NCI-H524 treated with DMSO at 0.1 percent for 48 hours (cell line): ENCODE measurements at regions not wholly inside any gene's neighbourhood (a gene's known extent, or its start where the extent isn't known, plus 50 kb on each side); places are given as distances from the start of the nearest gene placed in this dataset.

Experiments used
- DNase-seq: peaks from one replicate; lab custom pipeline; 2025; lab: John Stamatoyannopoulos, UW

DNA sequence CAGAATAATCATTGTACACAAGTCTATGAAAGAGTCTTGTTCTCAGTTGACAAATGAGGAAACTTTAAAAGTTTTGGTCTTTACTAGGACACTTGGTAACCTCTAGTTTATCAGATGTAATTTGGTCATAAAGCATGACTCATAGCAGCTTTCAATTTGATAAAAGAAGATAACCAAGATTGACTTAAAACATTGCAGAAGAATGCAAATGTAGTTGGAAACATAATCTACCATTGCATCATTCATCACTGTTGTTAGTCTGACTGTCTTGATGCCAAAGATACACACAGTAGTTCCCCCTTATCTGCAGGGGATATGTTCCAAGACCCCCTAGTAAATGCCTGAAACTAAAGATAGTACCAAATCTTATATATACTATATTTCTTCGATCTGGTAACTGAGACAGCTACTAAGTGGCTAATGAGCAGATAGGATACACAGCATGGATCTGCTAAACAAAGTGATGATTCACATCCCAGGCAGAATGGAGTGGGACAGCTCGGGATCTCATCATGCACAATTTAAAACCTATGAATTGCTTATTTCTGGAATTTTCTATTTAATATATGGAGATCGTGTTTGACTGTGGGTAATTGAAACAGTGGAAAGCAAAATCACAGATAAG, 131.4 kb upstream of the CCDC68 start:
- DNase-seq = no peak

- no peak for DNase-seq
Observed at GRCh38 chr18:55089610-55090009, 130.3 kb upstream of the CCDC68 start.

GRCh38 chr18:55088561-55088960, 129.3 kb upstream of the CCDC68 start:
- DNase-seq = no peak

DNA sequence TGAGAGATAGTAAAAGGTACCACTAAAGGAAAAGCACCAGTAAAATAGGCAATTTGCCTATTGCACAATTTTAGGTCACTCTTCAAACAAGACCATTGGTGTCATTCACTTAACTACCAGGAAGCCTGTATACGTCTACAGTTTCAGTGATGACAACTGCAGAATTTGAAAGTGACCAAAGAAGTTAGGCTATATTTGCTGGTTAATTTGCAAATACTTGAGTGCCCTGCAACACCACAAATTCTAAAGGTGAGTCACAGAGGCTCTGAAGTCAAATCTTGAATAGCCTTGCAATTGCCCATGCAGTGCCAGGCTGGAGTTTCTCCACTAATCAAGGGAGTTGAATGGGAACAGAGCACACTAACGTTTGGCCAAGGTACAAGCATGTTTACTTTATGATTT, 128.7 kb upstream of the CCDC68 start:
- DNase-seq = no peak

GRCh38 chr18:55086906-55087305, 127.6 kb upstream of the CCDC68 start:
- no peak for DNase-seq

- no peak for DNase-seq
Observed at GRCh38 chr18:55085557-55086285, 126.5 kb upstream of the CCDC68 start.

- DNase-seq = no peak
Observed at GRCh38 chr18:55084550-55084949, 125.3 kb upstream of the CCDC68 start.

DNA sequence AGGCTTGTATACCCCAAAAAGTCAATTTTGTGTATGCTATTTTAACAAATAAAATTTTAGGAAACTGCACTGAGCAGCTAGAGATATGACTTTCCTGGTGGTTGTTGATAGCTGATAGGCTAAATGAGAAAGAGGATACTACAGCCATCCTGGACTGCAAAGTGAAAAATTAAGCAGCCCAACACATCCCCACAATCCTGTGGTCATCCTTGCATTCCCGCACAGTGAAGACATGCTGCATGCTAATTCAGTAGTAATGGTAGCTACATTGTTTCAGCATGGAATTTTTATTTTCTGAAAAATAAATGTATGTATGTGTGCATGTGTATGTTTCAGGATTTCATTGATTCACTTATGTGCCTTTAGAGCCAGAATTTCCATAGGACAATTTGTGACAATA, 124.2 kb upstream of the CCDC68 start:
- no peak for DNase-seq

DNA sequence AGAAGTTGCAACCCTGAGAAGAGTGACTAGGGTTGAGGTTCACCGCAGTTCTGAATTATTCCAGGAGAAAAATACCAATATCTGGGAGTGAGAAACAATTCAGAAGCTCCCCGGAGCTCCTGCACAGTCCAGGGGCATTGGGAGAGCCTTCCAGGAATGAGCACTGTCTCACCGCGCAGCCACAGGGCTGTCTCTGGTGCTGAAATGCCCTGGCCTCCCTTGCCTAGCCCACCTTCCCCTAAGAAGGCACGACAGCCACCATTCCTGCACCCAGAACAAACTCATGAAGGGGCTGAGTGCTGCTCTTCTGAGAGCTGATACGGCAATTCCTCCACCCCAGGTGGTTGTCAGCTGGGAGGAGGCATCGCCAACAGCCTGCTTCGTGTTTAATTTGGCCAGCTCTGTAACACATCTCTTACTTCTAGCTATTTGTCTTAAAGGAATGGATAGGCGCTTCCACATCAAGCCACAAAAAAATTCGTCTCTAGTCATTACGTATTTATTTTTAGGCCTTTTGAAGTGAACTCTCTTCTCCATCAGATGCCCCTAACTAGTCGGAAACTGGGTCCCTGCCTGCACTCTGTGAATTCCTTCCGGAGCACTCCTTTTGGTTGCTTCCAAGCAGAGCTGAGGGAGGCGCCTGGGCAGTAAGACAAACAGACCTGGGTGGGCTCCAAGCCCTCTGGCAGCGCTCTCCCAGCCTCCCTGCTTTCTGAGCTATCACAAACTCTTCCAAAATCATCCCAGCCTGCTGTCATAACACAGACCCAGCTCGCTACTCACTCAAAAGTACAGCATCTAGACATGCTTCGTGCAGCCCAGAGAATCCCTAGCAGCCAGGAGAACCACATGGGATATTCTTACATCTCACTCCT, 120.5 kb upstream of the CCDC68 start:
- DNase-seq = no peak

GRCh38 chr18:55079067-55079466, 119.8 kb upstream of the CCDC68 start:
- no peak for DNase-seq

DNA sequence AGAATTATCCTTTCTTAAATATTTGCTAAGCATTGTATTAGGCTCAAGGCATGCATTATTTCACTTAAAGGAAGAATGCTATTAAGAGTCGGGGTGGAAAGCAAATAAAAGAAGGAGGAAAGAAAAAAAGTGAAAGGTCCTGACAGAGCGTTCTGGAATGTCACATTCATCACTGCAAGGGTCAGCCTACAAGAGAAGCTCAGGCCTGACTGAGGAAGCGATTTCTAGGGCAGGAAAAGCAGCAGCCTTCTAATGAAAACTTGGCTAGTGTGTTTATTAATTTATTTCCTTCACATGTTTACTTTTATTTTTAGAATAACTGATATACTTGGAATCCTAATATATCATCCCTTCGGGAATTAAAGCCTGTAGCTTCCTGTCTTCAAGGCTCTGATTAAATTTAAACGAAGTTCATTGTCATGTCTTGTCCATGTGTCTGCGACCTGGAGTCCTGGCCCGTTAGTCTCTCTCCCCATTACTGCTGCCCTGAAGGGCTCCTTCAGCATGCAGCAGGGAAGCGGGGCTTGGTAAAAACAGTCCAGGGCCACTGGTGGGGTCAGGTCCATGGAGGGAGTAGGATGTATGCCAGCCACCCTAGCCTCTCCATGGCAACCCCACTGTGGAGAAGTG, 119.2 kb upstream of the CCDC68 start:
- no peak for DNase-seq

- no peak for DNase-seq
Observed at GRCh38 chr18:55076643-55077218, 117.5 kb upstream of the CCDC68 start.

GRCh38 chr18:55073834-55074233, 114.6 kb upstream of the CCDC68 start:
- DNase-seq = no peak

DNA sequence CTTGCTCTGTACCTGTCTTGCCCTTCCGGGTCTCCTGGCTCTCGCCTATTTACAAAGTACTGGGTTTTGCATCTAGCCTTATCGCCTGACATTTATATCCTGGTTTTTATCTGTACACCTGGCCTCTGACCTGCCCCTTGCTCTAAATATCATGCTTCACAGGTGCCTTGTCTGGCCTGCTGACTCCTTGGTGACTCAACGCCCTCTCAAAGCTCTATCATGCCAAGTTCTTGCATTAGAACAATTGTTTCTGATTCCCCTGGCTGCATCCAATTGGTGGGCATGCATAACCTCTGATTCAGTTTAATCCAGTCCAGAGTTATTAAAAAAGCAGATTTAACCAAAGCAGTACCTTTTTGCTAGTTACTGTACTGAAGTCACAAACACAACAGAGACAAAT, 113.9 kb upstream of the CCDC68 start:
- DNase-seq = no peak

DNA sequence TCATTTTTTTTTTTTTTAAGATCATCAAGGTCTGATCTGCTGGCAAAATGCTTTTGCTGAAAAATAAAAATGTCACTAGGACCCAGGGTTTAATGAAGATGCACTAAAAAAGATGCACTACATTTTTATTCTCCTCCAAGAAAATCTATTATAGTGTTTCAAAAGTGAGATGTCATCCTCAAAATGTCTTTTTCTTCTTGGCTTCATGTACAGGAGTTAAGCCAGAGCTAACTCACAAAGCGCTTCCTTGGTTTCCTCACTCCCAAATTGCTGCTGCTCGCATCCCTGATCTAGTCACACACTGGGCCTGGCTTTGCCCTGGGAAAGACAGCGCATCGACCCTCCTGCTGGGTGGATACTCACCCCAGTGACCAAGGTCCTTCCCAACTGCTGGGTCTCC, 113.4 kb upstream of the CCDC68 start:
- DNase-seq = no peak

- no peak for DNase-seq
Observed at GRCh38 chr18:55072181-55072580, 112.9 kb upstream of the CCDC68 start.

- no peak for DNase-seq
Observed at GRCh38 chr18:55069497-55069896, 110.2 kb upstream of the CCDC68 start.

- DNase-seq = no peak
Observed at GRCh38 chr18:55064760-55065159, 105.5 kb upstream of the CCDC68 start.

DNA sequence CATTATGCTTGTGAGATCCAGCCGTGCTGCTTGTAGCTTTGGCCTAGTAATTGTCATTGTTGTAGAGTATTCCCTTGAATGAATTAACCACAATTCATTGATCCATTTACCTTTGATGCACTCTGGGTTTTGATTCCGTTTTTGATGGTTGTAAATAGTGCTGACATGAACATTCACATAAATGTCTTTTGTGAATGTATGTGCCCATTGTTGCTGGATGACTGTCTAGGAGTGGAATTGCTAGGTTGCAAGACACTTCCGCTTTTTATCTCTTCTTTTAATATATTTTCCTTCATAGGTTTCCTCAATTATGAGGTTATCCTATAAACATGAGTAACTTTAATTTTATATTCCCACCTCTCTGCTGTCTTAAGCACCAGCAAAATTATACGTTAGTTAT, 104.8 kb upstream of the CCDC68 start:
- no peak for DNase-seq

DNA sequence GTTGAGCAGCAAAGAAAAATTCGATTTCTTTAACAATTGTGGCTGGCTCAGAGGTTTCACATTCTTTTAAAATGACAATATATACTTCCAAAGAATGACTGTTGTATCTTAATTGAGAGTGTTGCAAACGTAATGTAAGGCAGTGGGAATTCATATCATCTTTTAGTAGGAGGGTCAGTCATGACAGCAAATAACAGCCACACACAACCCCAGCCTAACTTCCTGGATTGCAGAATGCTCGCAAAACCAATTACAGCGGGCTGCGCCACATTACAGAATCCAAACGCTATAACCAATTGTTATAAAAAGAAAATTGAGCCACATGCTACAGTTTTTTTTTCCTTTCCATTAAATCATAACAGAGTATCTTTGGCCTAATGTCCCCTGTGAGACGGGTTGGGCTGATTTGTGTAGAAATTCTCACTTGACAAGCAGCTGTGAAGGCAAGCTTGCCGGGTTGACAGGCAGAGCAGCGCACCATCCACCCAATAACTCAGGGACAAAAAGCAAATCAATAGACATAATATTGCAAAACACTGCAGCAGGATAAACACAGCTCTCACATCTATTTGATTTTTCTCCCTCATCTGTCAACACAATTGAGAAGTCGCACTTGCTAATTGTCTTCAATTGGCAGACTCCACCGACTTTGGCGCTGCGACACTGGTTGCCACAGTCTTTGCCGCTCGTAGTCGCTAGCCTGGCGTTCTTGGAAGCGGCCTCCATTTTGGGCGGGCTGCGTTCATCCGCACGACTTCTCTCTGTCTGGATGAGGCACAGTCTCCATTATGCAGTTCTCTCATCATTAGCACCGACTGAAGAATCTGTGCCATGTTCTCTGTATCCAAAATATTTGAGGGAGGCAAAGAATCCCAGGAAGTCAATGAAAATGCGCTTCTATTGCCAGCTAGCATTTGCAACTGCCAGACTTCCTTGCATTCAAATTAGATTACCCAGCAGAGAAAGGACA, 95.0 kb upstream of the CCDC68 start:
- no peak for DNase-seq

DNA sequence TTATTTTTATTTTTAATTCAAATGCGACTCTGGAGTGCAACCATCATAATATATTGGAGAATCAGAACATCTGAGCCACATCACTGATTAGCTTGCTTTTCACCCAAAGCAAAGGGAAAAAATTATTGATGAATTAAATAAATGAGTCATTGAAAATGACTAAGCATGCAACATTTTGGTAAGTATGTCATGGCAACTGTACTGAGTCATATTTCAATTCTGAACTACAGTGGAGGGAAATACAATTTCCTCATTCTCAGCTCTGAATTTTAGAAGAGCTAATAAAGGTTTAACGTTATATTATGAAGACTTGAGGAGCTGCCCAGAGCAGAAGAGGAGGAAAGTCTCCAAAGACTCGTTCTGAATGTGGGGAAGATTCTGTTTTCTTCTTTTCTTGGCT, 89.6 kb upstream of the CCDC68 start:
- no peak for DNase-seq
